AG09309 (cell line): ENCODE measurements at regions not wholly inside any gene's neighbourhood (a gene's known extent, or its start where the extent isn't known, plus 50 kb on each side); places are given as distances from the start of the nearest gene placed in this dataset.
"Not testable (repeated sequence)": the region's sequence is repeated elsewhere in the genome, so short reads cannot be mapped to it uniquely, and the experiment has no call there.

Experiments
- DNase-seq: peaks from one replicate; pipeline ENCODE4 v3.0.0-alpha.2; 2010; ENCODE audit warnings: low read depth
- H3K4me3 ChIP-seq: 2 replicates; pipeline ENCODE4 v1.5.1; 2011; ENCODE audit warnings: mild to moderate bottlenecking, low read depth, low read length, moderate library complexity; ENCODE audit not compliant: control insufficient read depth
- TF ChIP-seq, protein P1 (sequence below): IDR thresholded peaks from 2 replicates; pipeline ENCODE4 v1.5.1; 2011; ENCODE audit warnings: mild to moderate bottlenecking, low read depth, low read length, inconsistent platforms; ENCODE audit not compliant: insufficient read depth, control insufficient read depth; ENCODE audit errors: missing control alignments

DNA sequence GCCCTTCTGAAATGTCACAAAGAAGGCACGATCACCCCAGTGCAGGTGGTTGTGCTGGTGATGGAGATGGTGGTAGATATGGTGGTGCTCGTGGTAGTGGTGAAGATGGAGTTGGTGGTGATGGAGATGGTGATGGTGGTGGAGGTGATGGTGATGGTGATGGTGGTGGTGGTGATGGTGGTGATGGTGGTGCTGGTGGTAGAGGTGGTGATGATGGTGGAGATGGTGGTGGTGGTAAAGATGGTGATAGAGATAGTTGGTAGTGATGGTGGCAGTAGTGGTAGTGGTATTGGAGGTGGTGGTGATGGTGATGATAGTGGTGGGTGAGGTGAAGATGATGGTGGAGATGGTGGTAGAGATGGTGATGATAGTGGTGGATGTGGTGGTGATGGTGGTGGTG is 88.1 kb upstream of the SALL1 start:
- DNase-seq, result no peak
- no peak overlapping the region for H3K4me3 ChIP-seq
- TF ChIP-seq, protein P1, sequence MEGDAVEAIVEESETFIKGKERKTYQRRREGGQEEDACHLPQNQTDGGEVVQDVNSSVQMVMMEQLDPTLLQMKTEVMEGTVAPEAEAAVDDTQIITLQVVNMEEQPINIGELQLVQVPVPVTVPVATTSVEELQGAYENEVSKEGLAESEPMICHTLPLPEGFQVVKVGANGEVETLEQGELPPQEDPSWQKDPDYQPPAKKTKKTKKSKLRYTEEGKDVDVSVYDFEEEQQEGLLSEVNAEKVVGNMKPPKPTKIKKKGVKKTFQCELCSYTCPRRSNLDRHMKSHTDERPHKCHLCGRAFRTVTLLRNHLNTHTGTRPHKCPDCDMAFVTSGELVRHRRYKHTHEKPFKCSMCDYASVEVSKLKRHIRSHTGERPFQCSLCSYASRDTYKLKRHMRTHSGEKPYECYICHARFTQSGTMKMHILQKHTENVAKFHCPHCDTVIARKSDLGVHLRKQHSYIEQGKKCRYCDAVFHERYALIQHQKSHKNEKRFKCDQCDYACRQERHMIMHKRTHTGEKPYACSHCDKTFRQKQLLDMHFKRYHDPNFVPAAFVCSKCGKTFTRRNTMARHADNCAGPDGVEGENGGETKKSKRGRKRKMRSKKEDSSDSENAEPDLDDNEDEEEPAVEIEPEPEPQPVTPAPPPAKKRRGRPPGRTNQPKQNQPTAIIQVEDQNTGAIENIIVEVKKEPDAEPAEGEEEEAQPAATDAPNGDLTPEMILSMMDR, result no peak

DNA sequence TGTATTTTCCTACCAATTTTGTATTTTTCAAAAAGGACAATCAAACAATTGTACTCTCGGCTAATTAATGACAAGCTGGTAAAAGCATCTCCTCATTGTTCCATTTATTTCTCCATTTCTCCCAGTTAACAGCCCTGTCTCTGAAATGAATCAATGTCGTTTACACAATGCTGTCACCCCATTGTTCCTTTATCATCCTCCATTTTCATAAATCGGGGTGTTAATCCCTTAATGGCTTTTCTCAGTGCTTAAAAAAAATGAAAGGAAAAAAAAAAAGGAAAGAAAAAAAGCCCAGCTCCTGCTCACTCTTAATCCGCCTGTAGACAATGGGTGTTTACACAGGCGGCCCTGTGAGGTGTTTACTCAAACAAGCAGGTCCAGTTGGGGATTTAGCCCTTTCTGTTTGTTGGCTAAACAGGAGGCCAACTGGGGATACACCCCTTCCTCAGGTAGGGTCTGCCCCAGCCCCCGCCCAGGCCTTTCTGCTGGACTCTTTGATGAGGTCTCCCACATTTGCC is 86.8 kb upstream of the SALL1 start:
- TF ChIP-seq, protein P1, result no peak
- no peak for DNase-seq
- H3K4me3 ChIP-seq, result no peak overlapping the region

DNA sequence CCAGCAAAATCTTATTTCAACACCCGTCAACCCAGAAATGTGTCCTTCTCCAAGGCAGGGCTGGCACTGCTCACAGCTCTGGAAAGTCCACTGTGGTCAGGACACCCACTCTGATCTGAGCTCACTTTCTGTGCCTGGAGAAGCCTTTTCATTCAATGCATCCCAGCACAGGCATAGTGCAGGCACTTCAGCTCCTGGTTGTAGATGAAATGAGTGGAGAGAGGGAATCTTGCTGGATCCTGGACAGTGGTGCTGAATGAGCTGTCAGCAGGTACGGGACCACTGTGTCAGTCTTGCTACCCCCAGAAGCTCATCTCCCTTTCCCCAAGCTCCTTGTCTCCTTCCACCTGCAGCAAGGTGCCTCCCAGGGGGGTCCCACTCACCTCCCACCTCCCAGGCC is 86.1 kb upstream of the SALL1 start:
- TF ChIP-seq, protein P1, result no peak
- DNase-seq, result no peak
- no peak overlapping the region for H3K4me3 ChIP-seq

DNA sequence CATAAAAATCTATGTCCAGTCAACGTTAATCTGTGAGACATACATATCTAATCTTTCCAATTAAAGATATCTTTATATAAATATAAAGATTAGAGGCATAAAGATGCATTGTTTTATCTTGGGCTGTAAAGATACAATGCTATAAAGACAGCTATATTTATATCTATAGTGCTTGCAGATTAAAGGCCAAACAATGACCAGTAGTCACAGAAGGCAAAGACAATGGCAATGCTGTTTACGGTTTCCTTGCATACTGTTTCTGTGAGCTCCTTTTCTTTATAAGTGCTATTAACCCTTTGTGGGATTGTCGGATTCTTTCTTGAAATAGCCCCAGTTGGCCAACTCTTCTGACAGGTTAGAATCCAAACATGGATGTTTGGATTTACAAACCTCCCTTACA is 85.5 kb upstream of the SALL1 start:
- TF ChIP-seq, protein P1, result no peak

DNA sequence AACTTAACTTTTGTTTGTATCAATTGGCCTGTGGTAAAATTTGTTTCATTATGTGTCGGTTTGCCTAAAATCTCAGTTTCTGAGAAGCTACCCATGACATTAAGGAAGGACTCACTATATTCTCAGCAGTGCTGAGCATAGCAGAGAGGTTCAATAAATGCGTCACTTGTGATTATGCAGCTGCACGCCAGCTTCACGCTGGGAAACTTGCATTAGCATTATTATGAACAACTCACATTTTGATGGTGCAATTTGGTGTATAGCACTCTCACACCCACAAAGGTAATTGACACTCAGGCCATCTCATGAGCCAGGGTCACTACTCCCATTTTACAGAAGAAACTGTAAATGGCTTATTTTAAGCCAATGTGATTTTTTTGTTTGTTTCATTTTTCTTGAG is 80.6 kb upstream of the SALL1 start:
- TF ChIP-seq, protein P1, result no peak
- H3K4me3 ChIP-seq, result no peak overlapping the region
- no peak for DNase-seq

More for the DNA sequence above, 85.5 kb upstream of the SALL1 start:
- no peak for DNase-seq
- H3K4me3 ChIP-seq, result no peak overlapping the region

DNA sequence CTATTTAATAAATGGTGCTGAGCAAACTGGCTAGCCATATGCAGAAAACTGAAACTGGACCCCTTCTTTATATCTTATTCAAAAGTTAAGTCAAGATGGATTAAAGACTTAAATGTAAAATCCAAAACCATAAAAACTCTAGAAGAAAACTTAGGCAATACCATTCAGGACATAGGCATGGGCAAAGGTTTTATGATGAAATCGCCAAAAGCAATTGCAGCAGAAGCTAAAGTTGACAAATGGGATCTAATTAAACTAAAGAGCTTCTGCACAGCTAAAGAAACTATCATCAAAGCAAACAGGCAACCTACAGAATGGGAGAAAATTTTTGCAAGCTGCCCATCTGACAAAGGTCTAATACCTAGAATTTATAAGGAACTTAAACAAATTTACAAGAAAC is 79.0 kb upstream of the SALL1 start:
- not testable (repeated sequence) for H3K4me3 ChIP-seq, DNase-seq

DNA sequence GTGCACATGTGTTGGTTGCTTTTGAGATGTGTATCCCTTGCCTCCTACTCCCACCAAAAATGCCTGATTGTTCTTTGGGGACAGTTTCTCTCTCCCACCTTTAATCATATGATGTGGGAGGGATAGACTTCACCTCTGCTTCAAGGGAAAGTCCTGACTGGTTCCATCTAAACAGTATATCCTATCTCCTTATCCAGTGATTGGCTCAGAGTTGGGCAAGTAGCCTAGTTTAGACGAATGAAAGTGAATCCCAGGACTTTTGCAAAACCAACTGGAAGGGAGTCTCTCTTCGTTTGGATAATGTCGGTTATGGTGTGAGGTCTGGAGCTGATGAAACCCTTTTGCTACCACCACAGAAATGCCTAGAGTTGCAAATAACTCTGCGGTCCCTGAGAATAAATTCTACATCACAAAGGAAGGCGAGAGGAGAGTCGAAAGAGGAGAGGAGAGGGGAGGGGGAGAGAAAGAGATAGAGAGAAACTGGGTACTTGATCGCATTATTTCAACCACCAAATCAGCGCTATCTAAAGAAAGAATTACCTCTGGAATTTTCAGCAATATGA is 77.1 kb upstream of the SALL1 start:
- TF ChIP-seq, protein P1, result no peak

More for the DNA sequence above, 77.1 kb upstream of the SALL1 start:
- no peak for DNase-seq
- no peak overlapping the region for H3K4me3 ChIP-seq
